Thoracic aorta (tissue), 2 donors: ENCODE measurements at regions not wholly inside any gene's neighbourhood (a gene's known extent, or its start where the extent isn't known, plus 50 kb on each side); places are given as distances from the start of the nearest gene placed in this dataset.

Source experiments
- ATAC-seq: fragments of 150-250 bp; one replicate; pipeline ENCODE4 v1.8.0; 2017; ENCODE audit warnings: low read depth; ENCODE audit not compliant: insufficient number of reproducible peaks, low FRiP score
- DNase-seq: peaks from one replicate; pipeline ENCODE4 v3.0.0-alpha.2; 2020; ENCODE audit warnings: low spot score
- H3K27ac ChIP-seq, 2 donors: fragments of 200-600 bp; sonication (generic); 1 replicate in 1 of 2; 2 replicates in 1 of 2; pipeline ENCODE4 v1.5.1; 2016; ENCODE audit warnings: mild to moderate bottlenecking in 2 of 2, moderate library complexity in 2 of 2
- H3K27me3 ChIP-seq: fragments of 200-600 bp; sonication (generic); replicated peaks from 2 replicates; pipeline ENCODE4 v1.6.0; 2016; ENCODE audit warnings: mild to moderate bottlenecking; ENCODE audit not compliant: insufficient read depth
- H3K36me3 ChIP-seq: fragments of 200-600 bp; sonication (generic); one replicate; pipeline ENCODE4 v1.5.1; 2016
- H3K4me1 ChIP-seq, 2 donors: fragments of 200-600 bp; sonication (generic); 1 replicate in 1 of 2; 2 replicates in 1 of 2; pipeline versions ENCODE4 v1.5.1 to v1.6.0; 2016; ENCODE audit warnings: low read depth in 2 of 2, mild to moderate bottlenecking in 1 of 2; ENCODE audit not compliant: control insufficient read depth in 1 of 2
- H3K4me3 ChIP-seq: fragments of 200-600 bp; sonication (generic); 2 replicates; pipeline ENCODE4 v1.5.1; 2016; ENCODE audit warnings: mild to moderate bottlenecking
- H3K9me3 ChIP-seq: fragments of 200-600 bp; sonication (generic); 2 replicates; pipeline ENCODE4 v1.5.1; 2016
- TF ChIP-seq, protein P1 (sequence below): fragments of 200-600 bp; sonication (generic); IDR thresholded peaks from one replicate; pipeline ENCODE4 v1.5.1; 2019; ENCODE audit warnings: antibody characterized with exemption

DNA sequence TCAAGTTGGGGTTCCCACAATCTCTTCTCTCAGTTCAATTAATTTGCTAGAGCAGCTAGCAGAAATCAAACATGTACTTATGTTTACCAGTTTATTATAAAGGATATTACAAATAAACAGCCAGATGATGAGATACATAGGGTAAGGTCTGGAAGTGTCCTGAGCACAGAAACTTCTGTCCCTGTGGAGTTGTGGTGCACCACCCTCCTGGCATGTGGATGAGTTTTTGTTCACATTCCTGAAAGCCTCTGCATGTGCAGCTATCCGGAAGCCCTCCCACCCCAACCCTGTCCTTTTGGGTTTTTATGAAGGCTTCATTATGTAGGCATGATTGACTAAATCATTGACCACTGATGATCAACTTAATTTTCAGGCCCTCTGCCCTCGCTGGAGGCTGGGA is 791.2 kb upstream of the ZNF608 start:
- peaks cover 9% of the 10 kb centered on the region for H3K9me3 ChIP-seq
- H3K4me1 ChIP-seq = no peaks in the 10 kb centered on the region
- DNase-seq = no peak
- no peaks in the 10 kb centered on the region for H3K36me3 ChIP-seq
- no peaks in the 10 kb centered on the region for H3K27me3 ChIP-seq
- no peak overlapping the region for H3K27ac ChIP-seq
- no peak overlapping the region for H3K4me3 ChIP-seq
- TF ChIP-seq, protein P1, sequence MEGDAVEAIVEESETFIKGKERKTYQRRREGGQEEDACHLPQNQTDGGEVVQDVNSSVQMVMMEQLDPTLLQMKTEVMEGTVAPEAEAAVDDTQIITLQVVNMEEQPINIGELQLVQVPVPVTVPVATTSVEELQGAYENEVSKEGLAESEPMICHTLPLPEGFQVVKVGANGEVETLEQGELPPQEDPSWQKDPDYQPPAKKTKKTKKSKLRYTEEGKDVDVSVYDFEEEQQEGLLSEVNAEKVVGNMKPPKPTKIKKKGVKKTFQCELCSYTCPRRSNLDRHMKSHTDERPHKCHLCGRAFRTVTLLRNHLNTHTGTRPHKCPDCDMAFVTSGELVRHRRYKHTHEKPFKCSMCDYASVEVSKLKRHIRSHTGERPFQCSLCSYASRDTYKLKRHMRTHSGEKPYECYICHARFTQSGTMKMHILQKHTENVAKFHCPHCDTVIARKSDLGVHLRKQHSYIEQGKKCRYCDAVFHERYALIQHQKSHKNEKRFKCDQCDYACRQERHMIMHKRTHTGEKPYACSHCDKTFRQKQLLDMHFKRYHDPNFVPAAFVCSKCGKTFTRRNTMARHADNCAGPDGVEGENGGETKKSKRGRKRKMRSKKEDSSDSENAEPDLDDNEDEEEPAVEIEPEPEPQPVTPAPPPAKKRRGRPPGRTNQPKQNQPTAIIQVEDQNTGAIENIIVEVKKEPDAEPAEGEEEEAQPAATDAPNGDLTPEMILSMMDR = no peak
- ATAC-seq = no peak

DNA sequence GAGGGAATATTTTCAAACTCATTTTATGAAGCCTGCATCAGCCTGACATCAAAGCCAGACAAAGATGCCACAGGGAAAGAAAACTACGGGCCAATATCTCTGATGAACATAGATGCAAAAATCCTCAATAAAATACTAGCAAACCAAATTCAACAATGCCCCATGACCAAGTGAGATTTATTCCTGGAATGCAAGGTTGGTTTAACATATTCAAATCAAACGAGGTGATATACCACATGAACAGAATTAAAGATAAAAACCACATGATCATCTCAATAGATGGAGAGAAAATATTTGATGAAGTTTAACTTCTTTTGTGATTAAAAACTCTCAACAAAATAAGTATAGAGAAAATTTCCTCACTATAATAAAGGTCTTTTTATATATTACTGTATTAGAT is 792.0 kb upstream of the ZNF608 start:
- H3K9me3 ChIP-seq = peaks cover 9% of the 10 kb centered on the region
- no peak overlapping the region for H3K27ac ChIP-seq
- no peaks in the 10 kb centered on the region for H3K27me3 ChIP-seq
- no peaks in the 10 kb centered on the region for H3K36me3 ChIP-seq
- H3K4me3 ChIP-seq = no peak overlapping the region
- TF ChIP-seq, protein P1 = no peak
- no peaks in the 10 kb centered on the region for H3K4me1 ChIP-seq
- no peak for DNase-seq
- no peak for ATAC-seq

DNA sequence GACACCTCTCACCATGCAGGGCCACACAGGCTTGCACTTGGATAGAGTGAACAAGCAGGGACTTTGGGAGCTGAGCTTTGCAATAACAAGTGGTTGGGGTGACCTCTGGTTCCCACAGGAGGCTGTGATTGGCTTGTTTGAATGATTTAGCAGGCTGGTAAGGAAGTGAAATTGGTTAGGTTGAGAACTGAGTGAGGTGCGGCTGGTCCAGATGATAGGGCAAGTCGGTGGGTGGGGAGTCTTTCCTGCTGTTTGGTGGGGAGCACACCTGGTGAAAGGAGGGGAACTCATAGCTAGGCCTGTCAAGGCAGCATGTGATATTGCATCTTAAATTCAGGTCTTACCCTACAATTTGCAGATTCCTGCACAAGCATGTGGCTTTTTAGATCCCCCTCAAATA is 794.6 kb upstream of the ZNF608 start:
- Histone ChIP-seq H3K36me3 (no peaks in the 10 kb centered on the region), H3K27me3 (no peaks in the 10 kb centered on the region), H3K27ac (no peak overlapping the region), H3K9me3 (peaks cover 9% of the 10 kb centered on the region), H3K4me3 (no peak overlapping the region), H3K4me1 (no peaks in the 10 kb centered on the region)
- ATAC-seq (no peak), DNase-seq (no peak)
- TF ChIP-seq, protein P1 = no peak

DNA sequence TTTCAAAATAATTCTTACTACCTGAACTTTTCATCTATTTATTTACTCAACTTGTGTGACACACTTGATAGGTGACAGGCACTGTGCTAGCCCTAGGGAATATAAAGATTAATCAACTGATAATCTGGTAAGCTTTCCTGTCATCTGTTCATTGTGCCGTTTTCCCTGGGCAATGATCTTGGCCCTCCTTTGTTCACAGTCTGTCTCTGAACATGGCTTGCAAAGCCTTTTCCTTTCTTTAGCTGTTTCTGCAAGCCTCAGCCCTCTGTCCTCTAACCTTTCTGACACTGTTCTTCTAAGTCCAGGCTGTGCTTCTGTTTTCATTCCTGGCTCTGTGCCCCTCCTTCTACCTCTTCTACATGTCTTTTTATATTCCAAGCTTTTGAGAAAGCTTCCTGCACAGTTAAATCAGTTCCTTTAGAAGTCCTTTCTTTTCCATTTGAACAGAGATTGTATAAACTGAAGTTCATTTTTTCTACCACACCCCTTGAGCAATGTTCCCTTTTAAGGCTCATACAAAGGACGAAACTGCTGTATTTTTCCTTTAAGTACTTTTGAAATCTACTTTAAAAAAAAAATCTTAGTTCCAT is 803.0 kb upstream of the ZNF608 start:
- ATAC-seq = no peak
- Histone ChIP-seq H3K36me3 (no peaks in the 10 kb centered on the region), H3K27ac (peak overlapping the region in 1 of 2 donors; percentile 10), H3K4me1 (peaks cover 8 to 16% of the 10 kb centered on the region in 2 donors), H3K27me3 (no peaks in the 10 kb centered on the region), H3K9me3 (no peaks in the 10 kb centered on the region), H3K4me3 (no peak overlapping the region)
- no peak for DNase-seq
- TF ChIP-seq, protein P1 = no peak

DNA sequence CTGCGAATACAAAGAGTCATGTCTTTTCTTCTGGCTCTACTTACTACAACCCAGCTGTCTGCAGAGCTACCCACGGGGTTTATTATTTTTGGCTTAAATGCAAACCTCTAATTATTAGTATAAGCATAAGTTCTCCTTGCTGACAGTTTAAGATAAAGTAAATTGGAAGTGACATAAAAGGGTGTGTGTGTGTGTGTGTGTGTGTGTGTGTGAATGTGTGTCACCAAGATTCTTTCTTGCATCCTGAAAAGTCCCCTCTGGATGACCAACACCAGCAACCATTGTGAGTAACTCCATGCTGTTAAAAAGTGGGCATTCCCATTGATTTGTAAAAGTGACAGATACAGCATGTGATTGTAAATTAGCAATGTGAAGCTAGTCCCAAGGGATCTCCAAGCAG is 803.8 kb upstream of the ZNF608 start:
- no peaks in the 10 kb centered on the region for H3K36me3 ChIP-seq
- H3K27me3 ChIP-seq = no peaks in the 10 kb centered on the region
- H3K4me1 ChIP-seq = peaks cover 8 to 16% of the 10 kb centered on the region in 2 donors
- H3K27ac ChIP-seq = no peak overlapping the region
- no peak overlapping the region for H3K4me3 ChIP-seq
- ATAC-seq (peak; percentile 50), DNase-seq (no peak)
- TF ChIP-seq, protein P1 = no peak
- H3K9me3 ChIP-seq = no peaks in the 10 kb centered on the region
